ENCODE measurements at regions not wholly inside any gene's neighbourhood (a gene's known extent, or its start where the extent isn't known, plus 50 kb on each side); places are given as distances from the start of the nearest gene placed in this dataset.

DNA sequence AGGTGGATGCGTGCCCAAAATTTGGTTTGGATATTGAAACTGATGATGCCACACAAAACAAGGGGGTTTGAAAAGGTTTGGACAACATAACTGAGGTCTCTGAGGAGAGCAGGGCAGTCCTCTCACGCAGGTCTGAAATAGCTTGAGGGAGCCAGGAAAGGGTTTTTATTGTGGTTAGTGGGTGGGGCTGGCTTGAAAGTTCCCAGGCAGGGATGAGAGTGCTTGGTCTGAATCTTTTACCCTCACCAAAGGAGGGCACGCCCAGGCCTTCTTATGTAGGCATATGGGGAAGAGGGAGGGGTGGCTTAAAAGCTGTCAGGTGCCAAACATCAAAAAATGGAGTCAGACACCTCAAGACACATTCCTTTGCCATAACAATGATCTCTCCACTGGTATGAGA, 493.1 kb upstream of the CCDC196 start:
- TF ChIP-seq, protein P1, sequence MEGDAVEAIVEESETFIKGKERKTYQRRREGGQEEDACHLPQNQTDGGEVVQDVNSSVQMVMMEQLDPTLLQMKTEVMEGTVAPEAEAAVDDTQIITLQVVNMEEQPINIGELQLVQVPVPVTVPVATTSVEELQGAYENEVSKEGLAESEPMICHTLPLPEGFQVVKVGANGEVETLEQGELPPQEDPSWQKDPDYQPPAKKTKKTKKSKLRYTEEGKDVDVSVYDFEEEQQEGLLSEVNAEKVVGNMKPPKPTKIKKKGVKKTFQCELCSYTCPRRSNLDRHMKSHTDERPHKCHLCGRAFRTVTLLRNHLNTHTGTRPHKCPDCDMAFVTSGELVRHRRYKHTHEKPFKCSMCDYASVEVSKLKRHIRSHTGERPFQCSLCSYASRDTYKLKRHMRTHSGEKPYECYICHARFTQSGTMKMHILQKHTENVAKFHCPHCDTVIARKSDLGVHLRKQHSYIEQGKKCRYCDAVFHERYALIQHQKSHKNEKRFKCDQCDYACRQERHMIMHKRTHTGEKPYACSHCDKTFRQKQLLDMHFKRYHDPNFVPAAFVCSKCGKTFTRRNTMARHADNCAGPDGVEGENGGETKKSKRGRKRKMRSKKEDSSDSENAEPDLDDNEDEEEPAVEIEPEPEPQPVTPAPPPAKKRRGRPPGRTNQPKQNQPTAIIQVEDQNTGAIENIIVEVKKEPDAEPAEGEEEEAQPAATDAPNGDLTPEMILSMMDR (IDR thresholded peaks at IDR 0.05; ENCODE audit: low read length), result no peak
- TF ChIP-seq EZH2phosphoT487 (IDR thresholded peaks at IDR 0.05; ENCODE audit: low read length) (no peak), EZH2 (optimal IDR thresholded peaks at IDR 0.05; ENCODE audit: low read depth, low read length) (no peak)
